GM21723 (cell line): ENCODE measurements at regions not wholly inside any gene's neighbourhood (a gene's known extent, or its start where the extent isn't known, plus 50 kb on each side); places are given as distances from the start of the nearest gene placed in this dataset.

Experiments
- ATAC-seq: cut with Tn5 transposase; IDR thresholded peaks from one replicate; pipeline ENCODE4 v1.9.1; 2021; ENCODE audit warnings: mild to moderate bottlenecking, moderate library complexity; ENCODE audit not compliant: unreplicated experiment

DNA sequence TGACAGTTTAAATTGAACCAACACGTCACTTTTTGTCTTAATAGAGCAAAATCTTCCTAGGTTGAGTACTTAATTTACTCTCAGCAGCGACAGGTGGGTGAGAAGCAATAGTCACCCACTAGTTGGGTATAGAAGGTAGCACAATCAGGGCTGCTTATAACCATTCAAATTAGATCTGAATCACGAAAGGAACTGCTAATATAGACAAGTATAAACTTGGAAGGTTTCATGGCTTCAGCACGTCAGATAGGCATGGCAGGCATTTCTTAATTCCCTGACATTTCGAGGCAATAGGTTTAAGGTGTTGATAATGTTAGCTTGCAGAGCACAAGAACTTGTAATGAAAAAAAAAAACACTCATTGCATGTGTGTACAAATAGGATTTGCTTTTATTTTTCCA lies 853.4 kb downstream of the PCDH7 start:
- no peak for ATAC-seq

DNA sequence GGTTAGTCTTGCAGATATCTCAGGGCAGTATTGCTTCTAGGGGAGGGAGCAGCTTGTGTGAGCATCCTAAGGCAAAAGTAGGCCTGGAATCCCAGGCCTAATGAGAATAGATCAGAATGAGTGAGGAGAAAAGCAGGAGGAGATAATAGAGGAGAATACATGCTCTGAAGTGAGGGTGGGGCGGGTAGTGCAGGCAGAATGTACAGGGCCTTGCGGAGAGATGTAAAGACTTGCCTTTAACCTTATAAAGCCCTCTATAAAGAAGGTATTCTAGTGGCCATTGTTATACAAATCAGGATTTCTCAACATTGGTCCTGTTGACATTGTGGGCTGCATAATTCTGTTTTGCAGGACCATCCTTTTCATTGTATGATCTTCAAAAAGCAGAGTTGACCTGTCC lies 855.3 kb downstream of the PCDH7 start:
- no peak for ATAC-seq

GRCh38 chr4:31580843-31581242 lies 860.7 kb downstream of the PCDH7 start:
- ATAC-seq: no peak

DNA sequence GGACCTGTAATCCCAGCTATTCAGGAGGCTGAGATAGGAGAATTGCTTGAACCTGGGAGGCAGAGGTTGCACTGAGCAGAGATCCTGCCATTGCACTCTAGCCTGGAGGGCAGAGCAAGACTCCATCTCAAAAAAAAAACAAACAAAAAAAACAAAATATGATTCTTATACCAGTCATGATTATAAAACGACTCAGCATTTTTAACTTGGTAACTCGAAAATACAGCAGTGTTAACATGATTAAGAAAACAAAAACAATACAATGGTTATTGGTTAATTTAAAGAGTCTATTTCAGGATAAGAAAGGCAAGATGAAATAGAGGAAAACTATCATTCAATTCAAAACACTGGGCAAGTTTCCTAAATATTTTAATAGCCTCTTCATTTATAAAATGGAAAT lies 865.3 kb downstream of the PCDH7 start:
- ATAC-seq: no peak

- no peak for ATAC-seq
Observed at GRCh38 chr4:31592293-31592692, 872.1 kb downstream of the PCDH7 start.

GRCh38 chr4:31595496-31595895 lies 875.3 kb downstream of the PCDH7 start:
- ATAC-seq: no peak

GRCh38 chr4:31598639-31599038 lies 878.5 kb downstream of the PCDH7 start:
- no peak for ATAC-seq

DNA sequence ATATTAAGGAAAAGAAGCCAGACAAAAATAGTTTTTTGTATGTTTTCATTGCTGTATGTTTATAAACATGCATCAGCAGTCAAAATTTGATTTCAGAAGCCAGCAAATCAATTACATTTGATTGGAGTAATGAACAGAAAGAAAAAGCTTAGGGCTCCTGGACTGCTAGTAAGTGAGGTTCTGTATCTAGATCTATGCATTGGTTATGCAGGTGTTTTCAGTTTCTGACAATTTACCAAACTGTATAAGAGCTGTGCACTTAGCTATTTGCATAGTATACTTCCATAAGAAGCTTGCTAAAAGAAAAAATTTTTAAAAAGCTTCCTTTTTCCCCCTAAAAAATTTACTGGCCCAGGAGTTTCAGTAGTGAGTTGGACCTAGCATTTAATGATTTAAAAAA lies 881.6 kb downstream of the PCDH7 start:
- no peak for ATAC-seq

- no peak for ATAC-seq
Observed at GRCh38 chr4:31613946-31614623, 893.9 kb downstream of the PCDH7 start.

GRCh38 chr4:31617667-31618066 lies 897.5 kb downstream of the PCDH7 start:
- no peak for ATAC-seq

- no peak for ATAC-seq
Observed at GRCh38 chr4:31620476-31620875, 900.3 kb downstream of the PCDH7 start.

DNA sequence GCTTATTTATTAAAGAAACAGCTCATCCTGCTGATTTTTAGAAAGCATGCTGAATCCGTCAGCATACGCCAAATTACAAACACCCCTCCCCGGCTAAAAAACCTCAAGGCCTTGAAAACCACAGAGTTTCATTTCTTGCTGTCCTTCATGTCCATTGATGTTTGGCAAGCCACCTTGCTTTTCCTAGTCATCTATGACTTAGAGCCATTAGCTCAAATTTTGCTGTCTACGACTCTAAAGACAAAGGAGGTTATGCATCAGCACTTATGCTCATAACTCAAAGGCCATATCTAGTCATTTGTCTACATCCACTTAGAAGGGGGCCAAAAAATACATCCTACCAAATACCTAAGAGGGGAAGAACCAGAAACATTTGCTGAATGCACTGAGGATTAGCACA lies 925.1 kb downstream of the PCDH7 start:
- ATAC-seq: no peak

DNA sequence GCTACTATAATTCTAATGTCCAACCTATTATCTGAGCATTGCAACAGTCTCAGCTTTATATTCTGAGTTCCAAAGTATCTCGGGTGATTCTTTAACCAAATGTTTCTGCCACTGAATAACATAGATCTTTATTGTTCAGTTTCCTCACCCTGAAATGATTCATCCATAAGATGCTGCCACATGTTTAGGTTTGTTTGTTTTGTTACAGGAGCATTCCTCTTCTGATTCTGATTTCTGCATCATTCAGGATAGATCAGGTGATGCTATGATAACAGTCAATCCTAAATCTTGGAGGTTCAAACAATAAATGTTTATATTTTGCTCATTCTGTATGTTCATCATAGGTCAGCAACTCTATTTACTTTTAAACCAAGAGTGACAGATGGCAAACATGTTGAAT lies 927.6 kb downstream of the PCDH7 start:
- ATAC-seq: no peak

- no peak for ATAC-seq
Observed at GRCh38 chr4:31649878-31650277, 929.7 kb downstream of the PCDH7 start.

DNA sequence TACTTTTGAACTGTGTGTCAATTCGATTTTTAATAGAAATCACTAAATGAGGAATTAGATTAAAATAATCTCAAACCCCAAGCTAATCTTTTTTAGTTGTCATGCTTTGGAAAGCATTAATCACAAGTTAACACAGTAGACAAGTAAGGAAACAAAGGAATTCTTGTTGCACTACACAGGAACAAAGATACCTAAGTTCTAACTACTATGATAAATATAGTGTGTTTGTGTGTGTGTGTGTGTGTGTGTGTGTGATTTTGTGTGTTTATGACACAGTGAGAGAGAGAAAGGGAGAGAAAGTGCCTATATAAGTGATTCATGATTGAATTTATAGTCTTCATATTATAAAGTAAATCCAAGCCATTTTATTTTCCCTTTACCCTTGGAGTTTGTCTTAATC lies 931.4 kb downstream of the PCDH7 start:
- ATAC-seq: no peak

DNA sequence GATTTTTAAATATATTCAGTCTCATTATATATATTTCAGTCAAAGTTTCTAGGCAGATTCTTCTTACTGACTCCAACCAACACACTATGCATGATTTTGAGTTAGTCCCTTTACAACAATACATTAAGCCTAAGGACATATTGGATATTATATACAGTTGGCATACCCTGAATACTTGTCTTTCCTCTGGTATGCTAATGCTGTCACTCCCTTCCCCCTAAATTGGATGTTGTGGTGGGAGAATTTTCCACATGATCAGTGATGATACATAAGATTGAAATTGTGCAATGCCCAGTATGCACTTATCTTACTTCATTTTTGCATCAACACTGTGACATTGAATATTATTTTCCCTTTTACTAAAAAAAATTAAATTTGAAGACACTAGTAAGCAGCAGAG lies 935.2 kb downstream of the PCDH7 start:
- ATAC-seq: no peak

- no peak for ATAC-seq
Observed at GRCh38 chr4:31657859-31658570, 937.8 kb downstream of the PCDH7 start.

GRCh38 chr4:31660916-31661315 lies 940.7 kb downstream of the PCDH7 start:
- no peak for ATAC-seq

DNA sequence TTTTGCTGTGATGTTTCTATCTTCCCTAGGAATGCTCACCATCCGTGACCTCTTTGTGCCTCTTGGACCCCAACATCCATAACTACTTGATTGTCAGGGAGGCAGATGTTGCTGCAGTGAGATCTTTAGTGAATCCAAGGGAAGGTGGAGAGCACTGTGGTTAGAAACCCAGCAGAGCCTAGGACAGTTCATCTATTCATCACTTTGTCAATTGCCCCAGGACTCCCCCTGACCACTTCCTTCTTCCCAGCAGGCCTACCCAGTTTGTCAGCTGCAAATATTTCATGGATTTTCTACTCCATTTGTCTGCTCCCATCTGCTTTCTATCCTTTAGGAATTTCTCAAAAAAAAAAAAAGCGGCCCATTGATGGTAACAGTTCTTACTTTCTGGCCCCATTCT lies 942.8 kb downstream of the PCDH7 start:
- no peak for ATAC-seq

DNA sequence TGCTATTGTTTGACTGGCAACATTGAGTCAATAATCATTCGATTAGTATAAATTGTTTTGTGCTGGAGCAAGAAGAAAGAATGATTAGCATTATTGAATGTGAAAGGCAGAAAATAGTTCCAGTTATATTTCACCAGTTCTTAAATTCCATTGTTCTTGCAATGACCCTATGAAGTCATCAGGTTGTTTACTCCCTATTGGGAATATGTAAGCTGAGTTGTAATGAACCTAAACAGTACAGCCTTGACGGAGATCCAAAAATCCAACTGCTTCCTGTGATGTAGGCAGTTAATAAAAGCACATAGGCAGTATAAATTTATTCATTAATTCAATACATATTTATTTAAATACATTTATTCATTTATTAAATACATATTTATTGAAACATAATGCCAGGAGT lies 947.5 kb downstream of the PCDH7 start:
- ATAC-seq: no peak

DNA sequence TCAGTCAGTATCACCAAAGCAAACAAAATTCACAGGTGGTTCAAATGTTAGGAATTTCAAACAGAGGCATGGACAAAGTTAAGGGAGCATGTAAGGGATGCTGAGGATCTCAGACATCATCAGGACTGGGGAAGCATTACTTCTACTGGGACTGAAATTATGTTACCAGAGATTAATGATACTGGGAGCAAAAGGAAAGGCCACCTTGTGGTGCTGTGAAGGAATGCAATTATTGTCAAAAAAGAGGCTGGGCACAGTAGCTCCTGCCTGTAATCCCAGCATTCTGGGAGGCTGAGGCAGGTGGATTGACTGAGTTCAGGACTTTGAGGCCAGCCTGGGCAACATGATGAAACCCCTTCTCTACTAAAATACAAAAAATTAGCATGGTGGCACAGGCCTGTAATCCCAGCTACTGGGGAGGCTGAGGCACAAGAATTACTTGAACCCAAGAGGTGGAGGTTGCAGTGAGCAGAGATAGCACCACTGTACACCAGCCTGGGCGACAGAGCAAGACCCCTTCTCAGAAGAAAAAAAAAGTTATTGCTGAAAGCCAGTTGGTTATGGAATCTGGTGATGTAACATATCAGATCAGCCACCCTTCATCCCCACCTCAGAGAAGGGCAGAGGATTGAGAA lies 954.3 kb downstream of the PCDH7 start:
- no peak for ATAC-seq

GRCh38 chr4:31678356-31678755 lies 958.2 kb downstream of the PCDH7 start:
- ATAC-seq: no peak
